Neural cell (in vitro differentiated cells): ENCODE measurements at regions not wholly inside any gene's neighbourhood (a gene's known extent, or its start where the extent isn't known, plus 50 kb on each side); places are given as distances from the start of the nearest gene placed in this dataset.

Experiments
- H2AFZ ChIP-seq: fragments of 200-600, 300-800 bp; sonication (generic), shearing (Covaris generic); 2 replicates; pipeline ENCODE4 v1.6.0; 2014; ENCODE audit warnings: low read depth, mild to moderate bottlenecking, antibody characterized with exemption, low read length, moderate library complexity
- H3F3A ChIP-seq: fragments of 200-600 bp; shearing (Covaris generic); 2 replicates; pipeline ENCODE4 v1.6.1; 2016; ENCODE audit warnings: mild to moderate bottlenecking, moderate library complexity, mixed read lengths, antibody characterized with exemption, low read length; ENCODE audit not compliant: insufficient read depth, poor library complexity, severe bottlenecking
- H3K27ac ChIP-seq: fragments of 200-600, 300-800 bp; sonication (generic), shearing (Covaris generic); 2 replicates; pipeline ENCODE4 v1.5.1; 2014; ENCODE audit warnings: mild to moderate bottlenecking, low read length, moderate library complexity
- H3K27me3 ChIP-seq: fragments of 300-800, 200-600 bp; sonication (generic), shearing (Covaris generic); 2 replicates; pipeline ENCODE4 v1.6.0; 2014; ENCODE audit warnings: mild to moderate bottlenecking, low read depth, low read length, moderate library complexity; ENCODE audit not compliant: insufficient read depth
- H3K36me3 ChIP-seq: fragments of 300-800, 200-600 bp; sonication (generic), shearing (Covaris generic); 2 replicates; pipeline ENCODE4 v1.5.1; 2014; ENCODE audit warnings: mild to moderate bottlenecking, antibody characterized with exemption, low read length, moderate library complexity; ENCODE audit not compliant: insufficient read depth
- H3K4me2 ChIP-seq: fragments of 300-800, 200-600 bp; sonication (generic), shearing (Covaris generic); 2 replicates; pipeline ENCODE4 v1.6.0; 2014; ENCODE audit warnings: mild to moderate bottlenecking, low read length
- H3K4me3 ChIP-seq: fragments of 300-800, 200-600 bp; sonication (generic), shearing (Covaris generic); 2 replicates; pipeline ENCODE4 v1.5.1; 2014; ENCODE audit warnings: mild to moderate bottlenecking, low read length, moderate library complexity
- H3K79me2 ChIP-seq: fragments of 200-600 bp; shearing (Covaris generic); replicated peaks from 2 replicates; pipeline ENCODE4 v1.6.0; 2014; ENCODE audit warnings: mild to moderate bottlenecking, low read length, moderate library complexity; ENCODE audit not compliant: insufficient read depth
- H3K9ac ChIP-seq: fragments of 300-800, 200-600 bp; sonication (generic), shearing (Covaris generic); 2 replicates; pipeline ENCODE4 v1.6.1; 2016; ENCODE audit warnings: mild to moderate bottlenecking, low read length, mixed read lengths
- H3K9me2 ChIP-seq: fragments of 200-600 bp; shearing (Covaris generic); 2 replicates; pipeline ENCODE4 v1.6.1; 2016; ENCODE audit warnings: mild to moderate bottlenecking, low read length, mixed read lengths; ENCODE audit not compliant: insufficient read depth
- H3K9me3 ChIP-seq: fragments of 200-600, 300-800 bp; sonication (generic), shearing (Covaris generic); 2 replicates; pipeline ENCODE4 v1.6.1; 2016; ENCODE audit warnings: mild to moderate bottlenecking, mixed run types, low read length, moderate library complexity, mixed read lengths
- H4K20me1 ChIP-seq: fragments of 200-600 bp; shearing (Covaris generic); 2 replicates; pipeline ENCODE4 v1.6.1; 2016; ENCODE audit warnings: mild to moderate bottlenecking, mixed run types; ENCODE audit not compliant: insufficient read depth
- CTCF ChIP-seq: fragments of 450-650 bp; IDR thresholded peaks from 2 replicates; pipeline ENCODE4 v1.5.1; 2014; ENCODE audit warnings: antibody characterized with exemption, mild to moderate bottlenecking, moderate library complexity; ENCODE audit not compliant: poor library complexity, severe bottlenecking
- EP300 ChIP-seq: fragments of 450-650 bp; conservative IDR thresholded peaks from 2 replicates; pipeline ENCODE4 v1.6.1; 2014; ENCODE audit warnings: antibody characterized with exemption, mild to moderate bottlenecking, moderate library complexity; ENCODE audit not compliant: poor library complexity, severe bottlenecking
- EZH2 ChIP-seq: fragments of 200-600, 300-800 bp; shearing (Covaris generic), sonication (generic); IDR thresholded peaks from 2 replicates; pipeline ENCODE4 v1.6.1; 2014; ENCODE audit warnings: antibody characterized with exemption, low read length, borderline replicate concordance, mild to moderate bottlenecking; ENCODE audit not compliant: insufficient read depth, poor library complexity, severe bottlenecking
- POLR2AphosphoS5 ChIP-seq: IDR thresholded peaks from 2 replicates; pipeline ENCODE4 v1.6.1; 2012
- RAD21 ChIP-seq: fragments of 450-650 bp; conservative IDR thresholded peaks from 2 replicates; pipeline ENCODE4 v1.6.1; 2014; ENCODE audit warnings: antibody characterized with exemption, mild to moderate bottlenecking, moderate library complexity
- REST ChIP-seq: IDR thresholded peaks from 2 replicates; pipeline ENCODE4 v1.6.1; 2012; ENCODE audit warnings: borderline replicate concordance
- TAF1 ChIP-seq: IDR thresholded peaks from 2 replicates; pipeline ENCODE4 v1.6.1; 2012; ENCODE audit warnings: low read depth

- H3K9me2 ChIP-seq: no peaks in the 10 kb centered on the region
- H4K20me1 ChIP-seq: no peaks in the 10 kb centered on the region
- no peaks in the 10 kb centered on the region for H3K27me3 ChIP-seq
- H3K4me2 ChIP-seq: no peak overlapping the region
- H3K9me3 ChIP-seq: peaks cover 7% of the 10 kb centered on the region
- no peak overlapping the region for H3K27ac ChIP-seq
- no peaks in the 10 kb centered on the region for H3K36me3 ChIP-seq
- no peak overlapping the region for H3K9ac ChIP-seq
- no peak for TF ChIP-seq POLR2AphosphoS5
- no peak for TF ChIP-seq REST
- no peak for TF ChIP-seq CTCF
- no peak for TF ChIP-seq RAD21
- TF ChIP-seq EP300: no peak
- no peak overlapping the region for H2AFZ ChIP-seq
- H3K79me2 ChIP-seq: no peaks in the 10 kb centered on the region
- H3K4me3 ChIP-seq: no peak overlapping the region
- H3F3A ChIP-seq: no peaks in the 10 kb centered on the region
Observed at GRCh38 chr19:30183807-30184490, 188.2 kb upstream of the ZNF536 start.

- Histone ChIP-seq H3K79me2 (no peaks in the 10 kb centered on the region), H3K9me3 (no peaks in the 10 kb centered on the region), H4K20me1 (no peaks in the 10 kb centered on the region), H3K4me2 (no peak overlapping the region), H3K9ac (no peak overlapping the region), H3K9me2 (no peaks in the 10 kb centered on the region), H3F3A (no peaks in the 10 kb centered on the region), H2AFZ (no peak overlapping the region), H3K36me3 (no peaks in the 10 kb centered on the region), H3K27me3 (no peaks in the 10 kb centered on the region), H3K4me3 (no peak overlapping the region), H3K27ac (no peak overlapping the region)
- no peak for TF ChIP-seq CTCF
- TF ChIP-seq EP300: no peak
- TF ChIP-seq REST: no peak
- TF ChIP-seq TAF1: no peak
- no peak for TF ChIP-seq EZH2
Observed at GRCh38 chr19:30202060-30202600, 170.1 kb upstream of the ZNF536 start.
